Endothelial cell of umbilical vein (primary cell): ENCODE measurements at regions not wholly inside any gene's neighbourhood (a gene's known extent, or its start where the extent isn't known, plus 50 kb on each side); places are given as distances from the start of the nearest gene placed in this dataset.

ENCODE experiments used
- CTCF ChIP-seq, 2 donors: IDR thresholded peaks; 1 replicate in 1 of 2; 2 replicates in 1 of 2; pipeline ENCODE4 v1.5.1; 2011; ENCODE audit warnings: low read length in 2 of 2, mild to moderate bottlenecking in 2 of 2, moderate library complexity in 2 of 2, control low read depth in 1 of 2, inconsistent platforms in 1 of 2, low read depth in 1 of 2; ENCODE audit not compliant: insufficient read depth in 1 of 2; ENCODE audit errors: extremely low read depth in 1 of 2
- EZH2 ChIP-seq: IDR thresholded peaks from 2 replicates; pipeline ENCODE4 v1.6.1; 2012; ENCODE audit warnings: borderline replicate concordance, low read depth, mild to moderate bottlenecking, moderate library complexity, low read length, inconsistent platforms; ENCODE audit not compliant: severe bottlenecking
- MYC ChIP-seq: IDR thresholded peaks from one replicate; pipeline ENCODE4 v1.6.1; 2011; ENCODE audit warnings: mild to moderate bottlenecking, low read depth, low read length
- POLR2A ChIP-seq: IDR thresholded peaks from 2 replicates; pipeline ENCODE4 v1.6.1; 2012; ENCODE audit warnings: low read depth, mild to moderate bottlenecking, control low read depth, low read length
- POLR2AphosphoS5 ChIP-seq: IDR thresholded peaks from 2 replicates; pipeline ENCODE4 v1.6.1; 2012; ENCODE audit warnings: low read depth, mild to moderate bottlenecking, control low read depth, low read length, moderate library complexity; ENCODE audit not compliant: insufficient read depth

GRCh38 chr11:116403794-116404461 is 368.9 kb downstream of the BUD13 start:
- TF ChIP-seq MYC (no peak), POLR2AphosphoS5 (no peak), CTCF (IDR thresholded peaks at IDR 0.05; ENCODE audit: extremely low read depth in 1 of 2, insufficient read depth in 1 of 2, low read depth in 1 of 2, low read length in 2 of 2) (no peak), EZH2 (no peak), POLR2A (no peak)
